WTC11 (cell line): ENCODE measurements at regions not wholly inside any gene's neighbourhood (a gene's known extent, or its start where the extent isn't known, plus 50 kb on each side); places are given as distances from the start of the nearest gene placed in this dataset.

Experiments used
- ATAC-seq: fragments of 200-7000 bp; cut with Tn5 transposase; 2 replicates; pipeline ENCODE4 v1.10.0; 2021; ENCODE audit warnings: mild to moderate bottlenecking, moderate library complexity
- CTCF ChIA-PET: fragments of 300-600 bp; sonication (Branson Sonifier 250); formaldehyde crosslinking; loops from one replicate; lab custom pipeline; 2021; ENCODE audit warnings: antibody characterized with exemption; lab: Charles Lee
- POLR2A ChIA-PET: fragments of 350-600 bp; sonication (Branson Sonifier 250); formaldehyde crosslinking; loops from one replicate; lab custom pipeline; 2021; ENCODE audit warnings: antibody characterized with exemption; lab: Charles Lee
- DNase-seq: peaks from one replicate; pipeline ENCODE4 v3.0.0; 2021; ENCODE audit warnings: low spot score
- H3K27ac Mint-ChIP-seq: 2 replicates; pipeline ENCODE4 v1.8.0; 2021; ENCODE audit warnings: mixed read lengths
- H3K27me3 Mint-ChIP-seq: 2 replicates; pipeline ENCODE4 v1.8.0; 2021; ENCODE audit warnings: low read depth, mild to moderate bottlenecking, moderate library complexity, mixed read lengths
- H3K36me3 Mint-ChIP-seq: 2 replicates; pipeline ENCODE4 v1.8.0; 2021; ENCODE audit warnings: mixed read lengths
- H3K4me1 Mint-ChIP-seq: 2 replicates; pipeline ENCODE4 v1.8.0; 2022; ENCODE audit warnings: mixed read lengths
- H3K4me3 Mint-ChIP-seq: 2 replicates; pipeline ENCODE4 v1.8.0; 2021; ENCODE audit warnings: mild to moderate bottlenecking, moderate library complexity, mixed read lengths
- H3K9me3 Mint-ChIP-seq: 2 replicates; pipeline ENCODE4 v1.8.0; 2021; ENCODE audit warnings: mixed read lengths
- AR ChIP-seq: fragments of 250-450 bp; sonication (Bioruptor Pico); IDR thresholded peaks from 2 replicates; pipeline ENCODE4 v1.9.0; 2021; ENCODE audit warnings: mild to moderate bottlenecking
- ATF3 ChIP-seq: sonication (generic); formaldehyde crosslinking; conservative IDR thresholded peaks from 2 replicates; pipeline ENCODE4 v1.8.1; 2022; ENCODE audit warnings: mild to moderate bottlenecking, missing genetic modification reagents
- CREB1 ChIP-seq: sonication (generic); formaldehyde crosslinking; IDR thresholded peaks from 2 replicates; pipeline ENCODE4 v1.8.0; 2023; ENCODE audit warnings: mild to moderate bottlenecking, missing genetic modification reagents
- CREM ChIP-seq: sonication (generic); formaldehyde crosslinking; IDR thresholded peaks from 2 replicates; pipeline ENCODE4 v1.8.1; 2022; ENCODE audit warnings: mild to moderate bottlenecking, missing genetic modification reagents, moderate library complexity
- ETV6 ChIP-seq: sonication (generic); formaldehyde crosslinking; IDR thresholded peaks from 2 replicates; pipeline ENCODE4 v1.8.1; 2022; ENCODE audit warnings: mild to moderate bottlenecking, missing genetic modification reagents
- FOXK1 ChIP-seq: sonication (generic); formaldehyde crosslinking; IDR thresholded peaks from 2 replicates; pipeline ENCODE4 v1.8.0; 2022; ENCODE audit warnings: mild to moderate bottlenecking, moderate library complexity, missing genetic modification reagents
- HMGXB4 ChIP-seq: sonication (generic); formaldehyde crosslinking; IDR thresholded peaks from 2 replicates; pipeline ENCODE4 v1.8.1; 2023; ENCODE audit warnings: mild to moderate bottlenecking, moderate library complexity, missing genetic modification reagents
- MYBL2 ChIP-seq: sonication (generic); formaldehyde crosslinking; IDR thresholded peaks from 2 replicates; pipeline ENCODE4 v1.8.1; 2023; ENCODE audit warnings: mild to moderate bottlenecking, moderate library complexity, missing genetic modification reagents
- TP53 ChIP-seq: sonication (generic); formaldehyde crosslinking; IDR thresholded peaks from 2 replicates; pipeline ENCODE4 v1.8.1; 2023; ENCODE audit warnings: mild to moderate bottlenecking, missing genetic modification reagents
- USF1 ChIP-seq: sonication (generic); formaldehyde crosslinking; IDR thresholded peaks from 2 replicates; pipeline ENCODE4 v1.8.0; 2022; ENCODE audit warnings: mild to moderate bottlenecking, missing genetic modification reagents
- USF2 ChIP-seq: sonication (generic); formaldehyde crosslinking; IDR thresholded peaks from 2 replicates; pipeline ENCODE4 v1.8.1; 2023; ENCODE audit warnings: mild to moderate bottlenecking, missing genetic modification reagents, moderate library complexity
- ZBTB43 ChIP-seq: sonication (generic); formaldehyde crosslinking; IDR thresholded peaks from 2 replicates; pipeline ENCODE4 v1.8.1; 2023; ENCODE audit warnings: mild to moderate bottlenecking, missing genetic modification reagents
- ZNF396 ChIP-seq: fragments of 250-450 bp; sonication (Bioruptor Pico); IDR thresholded peaks from 2 replicates; pipeline ENCODE4 v1.8.0; 2021; ENCODE audit warnings: mild to moderate bottlenecking, moderate library complexity, borderline replicate concordance
- ZNF425 ChIP-seq: fragments of 250-450 bp; sonication (Bioruptor Pico); conservative IDR thresholded peaks from 2 replicates; pipeline ENCODE4 v1.9.0; 2021; ENCODE audit warnings: mild to moderate bottlenecking
- ZNF671 ChIP-seq: fragments of 250-450 bp; sonication (Bioruptor Pico); IDR thresholded peaks from 2 replicates; pipeline ENCODE4 v1.8.0; 2021; ENCODE audit warnings: mild to moderate bottlenecking

GRCh38 chr5:51669095-51669494, 285.8 kb downstream of the ISL1 start:
- TF ChIP-seq ETV6 (CRISPR knock-in tag) = no peak
- no peak for TF ChIP-seq CREM
- TF ChIP-seq ZBTB43 = no peak
- TF ChIP-seq ATF3 (CRISPR knock-in tag) = no peak
- TF ChIP-seq HMGXB4 (CRISPR knock-in tag) = no peak
- no peak for TF ChIP-seq FOXK1
- no peak for TF ChIP-seq AR (CRISPR knock-in tag)
- TF ChIP-seq MYBL2 (CRISPR knock-in tag) = no peak
- no peak for TF ChIP-seq TP53 (CRISPR knock-in tag)
- no peak for TF ChIP-seq ZNF671 (CRISPR knock-in tag)
- no peak for TF ChIP-seq USF2 (CRISPR knock-in tag)
- Mint-ChIP-seq H3K27ac (no peak overlapping the region), H3K27me3 (no peaks in the 10 kb centered on the region), H3K4me3 (no peak overlapping the region), H3K4me1 (no peaks in the 10 kb centered on the region), H3K9me3 (peaks cover 18% of the 10 kb centered on the region), H3K36me3 (0 out of 2 replicates have a peak, but pooled peaks cover 3% of the 10 kb centered on the region)
- no peak for DNase-seq
- ChIA-PET POLR2A (no interaction called here), CTCF (no interaction called here)
- no peak for ATAC-seq

GRCh38 chr5:51678330-51678729, 295.1 kb downstream of the ISL1 start:
- ChIA-PET POLR2A (no interaction called here), CTCF (no interaction called here)

More at GRCh38 chr5:51678330-51678729, 295.1 kb downstream of the ISL1 start:
- Mint-ChIP-seq H3K4me3 (no peak overlapping the region), H3K36me3 (0 out of 2 replicates have a peak, but pooled peaks cover 1% of the 10 kb centered on the region), H3K4me1 (no peaks in the 10 kb centered on the region), H3K27ac (no peak overlapping the region), H3K27me3 (no peaks in the 10 kb centered on the region), H3K9me3 (peaks cover 7% of the 10 kb centered on the region)
- TF ChIP-seq CREB1 (CRISPR knock-in tag) (no peak), ZNF425 (CRISPR knock-in tag) (no peak), ZNF396 (CRISPR knock-in tag) (no peak), USF1 (CRISPR knock-in tag) (no peak), TP53 (CRISPR knock-in tag) (no peak)
- ATAC-seq (no peak), DNase-seq (no peak)
